ENCODE measurements at regions not wholly inside any gene's neighbourhood (a gene's known extent, or its start where the extent isn't known, plus 50 kb on each side); places are given as distances from the start of the nearest gene placed in this dataset.
"Not testable (repeated sequence)": the region's sequence is repeated elsewhere in the genome, so short reads cannot be mapped to it uniquely, and the experiment has no call there.

DNA sequence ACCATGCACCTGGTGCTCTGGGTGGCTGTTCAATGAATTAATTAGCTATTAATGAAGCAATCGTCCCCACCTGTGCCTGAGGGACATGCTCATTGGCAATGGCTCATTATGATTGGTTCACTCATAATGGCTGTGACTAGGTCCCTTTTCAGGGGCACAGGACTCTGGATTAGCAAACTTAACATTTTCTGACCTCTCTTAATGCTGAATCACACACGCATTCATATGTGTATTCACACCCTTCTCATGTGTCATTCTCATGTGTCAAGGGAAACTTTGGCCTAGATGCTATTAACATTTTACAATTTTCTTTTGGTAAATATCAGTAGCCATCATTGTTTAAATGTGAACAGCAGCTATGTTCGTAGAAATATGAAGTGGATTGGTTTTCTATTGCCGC is 98.9 kb upstream of the PMAIP1 start:
- TF ChIP-seq ZNF274 (IDR thresholded peaks at IDR 0.05; ENCODE audit: low read depth, low read length) = no peak
- no peak for TF ChIP-seq SUZ12 (IDR thresholded peaks at IDR 0.05; ENCODE audit: extremely low read depth, insufficient read depth, insufficient read length)
- H3K36me3 ChIP-seq (ENCODE audit: insufficient read depth, insufficient read length, low read length) = no peaks in the 10 kb centered on the region
- no peaks in the 10 kb centered on the region for H3K4me1 ChIP-seq (ENCODE audit: insufficient read depth, insufficient read length)
- H3K27me3 ChIP-seq (ENCODE audit: insufficient read depth, insufficient read length) = no peaks in the 10 kb centered on the region
- H3K9ac ChIP-seq (ENCODE audit: insufficient read length, low read depth) = no peak overlapping the region
- no peak overlapping the region for H3K4me3 ChIP-seq (ENCODE audit: insufficient read length, low read depth)
- no peaks in the 10 kb centered on the region for H3K9me3 ChIP-seq (ENCODE audit: insufficient read depth, low read length)
- DNase-seq (ENCODE audit: low read depth, low spot score) = no peak

DNA sequence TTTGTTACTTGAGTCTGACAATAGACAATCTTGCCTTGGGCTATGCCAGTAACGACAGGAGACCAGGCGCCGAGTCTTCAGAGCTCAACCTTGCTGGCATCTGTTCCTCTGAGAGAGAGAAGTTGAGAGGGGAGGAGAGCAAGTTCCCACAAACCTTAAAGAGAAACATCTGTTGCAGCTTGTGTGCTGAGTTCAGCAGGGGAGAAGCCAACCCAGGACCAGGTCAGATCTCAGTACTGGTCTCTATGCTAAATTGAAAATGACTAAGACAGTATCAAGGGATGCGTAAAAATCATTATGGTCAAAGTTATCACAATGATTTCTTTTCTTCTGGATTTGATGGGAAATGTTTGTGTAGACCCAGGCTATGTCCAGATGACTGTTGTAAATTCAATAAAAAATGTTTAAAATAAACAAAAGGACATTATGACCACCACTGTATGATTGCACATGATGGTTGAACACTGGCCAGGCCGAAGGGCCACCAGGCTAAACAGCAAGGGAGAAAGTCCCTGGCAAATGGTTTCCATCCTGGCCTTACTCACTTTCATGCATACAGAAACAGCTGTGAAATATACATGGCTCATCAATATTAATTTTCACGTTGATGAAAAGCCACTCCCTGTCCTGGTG is 100.3 kb upstream of the PMAIP1 start:
- no peak for TF ChIP-seq SUZ12 (IDR thresholded peaks at IDR 0.05; ENCODE audit: extremely low read depth, insufficient read depth, insufficient read length)
- TF ChIP-seq YY1 (IDR thresholded peaks at IDR 0.05; ENCODE audit: insufficient read depth, insufficient read length) = no peak
- TF ChIP-seq ZNF274 (IDR thresholded peaks at IDR 0.05; ENCODE audit: low read depth, low read length) = no peak
- no peaks in the 10 kb centered on the region for H3K4me1 ChIP-seq (ENCODE audit: insufficient read depth, insufficient read length)
- H3K9ac ChIP-seq (ENCODE audit: insufficient read length, low read depth) = no peak overlapping the region
- H3K36me3 ChIP-seq (ENCODE audit: insufficient read depth, insufficient read length, low read length) = no peaks in the 10 kb centered on the region
- no peaks in the 10 kb centered on the region for H3K27me3 ChIP-seq (ENCODE audit: insufficient read depth, insufficient read length)
- DNase-seq (ENCODE audit: low read depth, low spot score) = no peak
- H3K4me3 ChIP-seq (ENCODE audit: insufficient read length, low read depth) = no peak overlapping the region
- no peaks in the 10 kb centered on the region for H3K9me3 ChIP-seq (ENCODE audit: insufficient read depth, low read length)

DNA sequence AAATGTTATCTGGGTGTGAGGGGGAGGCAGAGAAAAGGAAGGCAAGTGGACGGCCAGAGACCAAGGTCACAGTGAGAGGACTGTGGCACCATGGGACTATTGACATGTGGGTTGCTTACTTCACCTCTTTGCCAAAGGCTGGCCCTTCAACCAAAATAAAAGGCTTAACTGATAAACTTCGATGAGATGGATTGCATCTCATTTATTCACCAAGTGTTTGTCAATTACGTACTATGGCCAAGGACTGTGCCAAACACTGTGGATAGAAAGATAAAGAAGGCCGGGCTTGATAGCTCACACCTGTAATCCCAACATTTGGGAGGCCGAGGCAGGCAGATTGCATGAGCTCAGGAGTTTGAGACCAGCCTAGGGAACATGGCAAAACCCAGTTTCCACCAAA is 98.7 kb upstream of the CCBE1 start:
- DNase-seq (ENCODE audit: low read depth, low spot score) = no peak
- H3K4me3 ChIP-seq (ENCODE audit: insufficient read length, low read depth) = no peak overlapping the region
- no peaks in the 10 kb centered on the region for H3K27me3 ChIP-seq (ENCODE audit: insufficient read depth, insufficient read length)
- H3K9ac ChIP-seq (ENCODE audit: insufficient read length, low read depth) = no peak overlapping the region
- TF ChIP-seq SUZ12 (IDR thresholded peaks at IDR 0.05; ENCODE audit: extremely low read depth, insufficient read depth, insufficient read length) (no peak), YY1 (IDR thresholded peaks at IDR 0.05; ENCODE audit: insufficient read depth, insufficient read length) (no peak), ZNF274 (IDR thresholded peaks at IDR 0.05; ENCODE audit: low read depth, low read length) (no peak)
- no peaks in the 10 kb centered on the region for H3K9me3 ChIP-seq (ENCODE audit: insufficient read depth, low read length)
- H3K36me3 ChIP-seq (ENCODE audit: insufficient read depth, insufficient read length, low read length) = no peaks in the 10 kb centered on the region
- no peaks in the 10 kb centered on the region for H3K4me1 ChIP-seq (ENCODE audit: insufficient read depth, insufficient read length)

DNA sequence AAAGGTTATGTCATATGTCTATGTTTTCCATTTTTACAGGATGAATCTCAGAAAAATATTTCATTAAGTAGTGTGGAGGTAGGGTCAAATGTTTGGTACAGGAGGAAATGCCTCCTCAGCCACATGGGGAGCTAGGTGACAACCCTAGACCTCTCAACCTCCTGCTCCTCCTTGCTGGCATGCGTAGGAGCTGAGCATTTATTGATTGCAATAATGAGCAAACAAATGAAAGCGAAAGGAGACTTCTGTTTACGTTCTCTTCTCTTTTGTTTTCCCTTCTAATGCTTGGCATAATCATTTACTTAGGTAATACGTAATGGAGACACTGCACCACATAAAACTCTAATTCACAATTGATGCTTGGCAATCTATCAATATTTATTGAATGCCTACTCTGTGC is 95.1 kb upstream of the CCBE1 start:
- TF ChIP-seq SUZ12 (IDR thresholded peaks at IDR 0.05; ENCODE audit: extremely low read depth, insufficient read depth, insufficient read length) (no peak), YY1 (IDR thresholded peaks at IDR 0.05; ENCODE audit: insufficient read depth, insufficient read length) (no peak), ZNF274 (IDR thresholded peaks at IDR 0.05; ENCODE audit: low read depth, low read length) (no peak)
- no peaks in the 10 kb centered on the region for H3K36me3 ChIP-seq (ENCODE audit: insufficient read depth, insufficient read length, low read length)
- no peak for DNase-seq (ENCODE audit: low read depth, low spot score)
- no peak overlapping the region for H3K9ac ChIP-seq (ENCODE audit: insufficient read length, low read depth)
- no peaks in the 10 kb centered on the region for H3K9me3 ChIP-seq (ENCODE audit: insufficient read depth, low read length)
- H3K4me3 ChIP-seq (ENCODE audit: insufficient read length, low read depth) = no peak overlapping the region
- no peaks in the 10 kb centered on the region for H3K27me3 ChIP-seq (ENCODE audit: insufficient read depth, insufficient read length)
- H3K4me1 ChIP-seq (ENCODE audit: insufficient read depth, insufficient read length) = no peaks in the 10 kb centered on the region

DNA sequence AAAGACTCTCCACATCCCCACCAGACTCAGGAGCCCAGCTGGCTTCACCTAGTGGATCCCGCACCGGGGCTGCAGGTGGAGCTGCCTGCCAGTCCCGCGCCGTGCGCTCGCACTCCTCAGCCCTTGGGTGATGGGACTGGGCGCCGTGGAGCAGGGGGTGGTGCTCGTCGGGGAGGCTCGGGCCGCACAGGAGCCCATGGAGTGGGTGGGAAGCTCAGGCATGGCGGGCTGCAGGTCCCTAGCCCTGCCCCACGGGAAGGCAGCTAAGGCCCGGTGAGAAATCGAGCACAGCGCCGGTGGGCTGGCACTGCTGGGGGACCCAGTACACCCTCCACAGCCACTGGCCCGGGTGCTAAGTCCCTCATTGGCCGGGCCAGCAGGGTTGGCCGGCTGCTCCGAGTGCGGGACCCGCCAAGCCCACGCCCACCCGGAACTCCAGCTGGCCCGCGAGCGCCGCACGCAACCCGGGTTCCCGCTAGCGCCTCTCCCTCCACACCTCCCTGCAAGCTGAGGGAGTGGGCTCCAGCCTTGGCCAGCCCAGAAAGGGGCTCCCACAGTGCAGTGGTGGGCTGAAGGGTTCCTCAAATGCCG is 93.2 kb upstream of the CCBE1 start:
- not testable (repeated sequence) for H3K36me3 ChIP-seq (ENCODE audit: insufficient read depth, insufficient read length, low read length); H3K9ac ChIP-seq (ENCODE audit: insufficient read length, low read depth); H3K4me1 ChIP-seq (ENCODE audit: insufficient read depth, insufficient read length); H3K4me3 ChIP-seq (ENCODE audit: insufficient read length, low read depth); H3K27me3 ChIP-seq (ENCODE audit: insufficient read depth, insufficient read length); DNase-seq (ENCODE audit: low read depth, low spot score); H3K9me3 ChIP-seq (ENCODE audit: insufficient read depth, low read length)

DNA sequence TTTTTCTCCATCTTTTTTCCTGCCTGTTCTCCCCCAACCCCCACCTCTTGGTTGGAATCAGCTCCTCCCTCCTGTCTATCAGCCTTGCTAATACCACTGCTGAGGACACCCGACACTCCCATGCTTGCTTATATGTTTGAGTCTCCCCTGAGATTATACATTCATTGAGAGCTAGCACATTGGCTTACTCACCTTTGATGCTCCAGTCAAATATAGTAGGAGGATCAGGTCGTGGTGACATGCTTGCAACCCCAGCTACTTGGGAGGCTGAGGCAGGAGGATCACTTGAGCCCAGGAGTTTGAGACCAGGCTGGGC is 91.5 kb upstream of the CCBE1 start:
- H3K9ac ChIP-seq (ENCODE audit: insufficient read length, low read depth) = no peak overlapping the region
- no peaks in the 10 kb centered on the region for H3K27me3 ChIP-seq (ENCODE audit: insufficient read depth, insufficient read length)
- TF ChIP-seq SUZ12 (IDR thresholded peaks at IDR 0.05; ENCODE audit: extremely low read depth, insufficient read depth, insufficient read length) (no peak), ZNF274 (IDR thresholded peaks at IDR 0.05; ENCODE audit: low read depth, low read length) (no peak), YY1 (IDR thresholded peaks at IDR 0.05; ENCODE audit: insufficient read depth, insufficient read length) (no peak)
- H3K9me3 ChIP-seq (ENCODE audit: insufficient read depth, low read length) = no peaks in the 10 kb centered on the region
- no peaks in the 10 kb centered on the region for H3K36me3 ChIP-seq (ENCODE audit: insufficient read depth, insufficient read length, low read length)
- no peak for DNase-seq (ENCODE audit: low read depth, low spot score)
- H3K4me1 ChIP-seq (ENCODE audit: insufficient read depth, insufficient read length) = no peaks in the 10 kb centered on the region
- H3K4me3 ChIP-seq (ENCODE audit: insufficient read length, low read depth) = no peak overlapping the region

DNA sequence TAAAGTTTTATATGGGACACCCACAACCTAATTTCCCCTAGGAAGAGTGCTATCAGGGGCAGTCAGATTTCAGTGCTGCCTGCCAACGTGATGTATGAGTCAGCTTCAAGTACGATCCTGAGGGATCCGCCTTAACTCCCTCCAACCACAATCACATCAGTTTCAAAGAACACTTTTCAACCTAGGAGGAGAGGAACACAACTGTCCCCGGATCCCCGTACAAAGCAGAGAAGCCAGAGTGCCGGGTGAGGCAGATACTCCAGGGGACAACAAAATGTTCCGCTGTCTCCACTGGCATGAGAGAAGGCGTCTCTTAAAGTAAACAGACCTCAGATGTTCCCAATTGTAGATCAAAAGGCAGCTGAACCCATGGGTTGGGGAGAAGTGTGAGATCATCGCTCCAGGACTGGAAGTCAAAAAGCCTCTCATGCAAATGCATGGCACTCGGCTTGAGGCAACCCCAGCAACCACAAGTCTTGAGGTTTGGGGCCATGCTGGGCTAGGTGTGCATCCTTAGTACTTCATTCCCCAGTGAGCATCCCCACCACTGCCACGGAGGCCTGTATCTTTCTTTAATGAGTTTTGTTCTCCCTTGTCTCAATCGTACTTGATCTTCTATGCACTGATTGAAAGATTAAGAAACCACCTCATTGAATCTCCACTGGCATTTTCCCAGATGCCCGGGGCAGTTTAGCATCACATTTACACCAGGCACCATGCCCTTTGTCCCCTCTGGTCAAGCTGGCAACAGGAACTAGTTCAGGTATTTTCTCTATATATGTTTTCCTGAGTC is 91.0 kb upstream of the CCBE1 start:
- Histone ChIP-seq H3K9me3 (ENCODE audit: insufficient read depth, low read length) (no peaks in the 10 kb centered on the region), H3K4me1 (ENCODE audit: insufficient read depth, insufficient read length) (no peaks in the 10 kb centered on the region), H3K4me3 (ENCODE audit: insufficient read length, low read depth) (no peak overlapping the region), H3K27me3 (ENCODE audit: insufficient read depth, insufficient read length) (no peaks in the 10 kb centered on the region), H3K36me3 (ENCODE audit: insufficient read depth, insufficient read length, low read length) (no peaks in the 10 kb centered on the region), H3K9ac (ENCODE audit: insufficient read length, low read depth) (no peak overlapping the region)
- peak; percentile 3 for DNase-seq (ENCODE audit: low read depth, low spot score)
- no peak for TF ChIP-seq YY1 (IDR thresholded peaks at IDR 0.05; ENCODE audit: insufficient read depth, insufficient read length)
- TF ChIP-seq SUZ12 (IDR thresholded peaks at IDR 0.05; ENCODE audit: extremely low read depth, insufficient read depth, insufficient read length) = no peak
- TF ChIP-seq ZNF274 (IDR thresholded peaks at IDR 0.05; ENCODE audit: low read depth, low read length) = no peak

All from NT2/D1 (cell line).